SK-N-SH treated with all-trans-retinoic acid at 6 μM for 48 hours (cell line): ENCODE measurements at regions not wholly inside any gene's neighbourhood (a gene's known extent, or its start where the extent isn't known, plus 50 kb on each side); places are given as distances from the start of the nearest gene placed in this dataset.
"Not testable (repeated sequence)": the region's sequence is repeated elsewhere in the genome, so short reads cannot be mapped to it uniquely, and the experiment has no call there.

ENCODE experiments used
- ATAC-seq: fragments of 200-7000 bp; cut with Tn5 transposase; 3 replicates; pipeline ENCODE4 v1.9.1; 2020; ENCODE audit warnings: mild to moderate bottlenecking, moderate library complexity
- ARNTL ChIP-seq: fragments of 450-650 bp; formaldehyde crosslinking; IDR thresholded peaks from 2 replicates; pipeline ENCODE4 v1.5.0; 2020; ENCODE audit warnings: low read depth, mild to moderate bottlenecking, moderate library complexity, borderline replicate concordance
- BACH2 ChIP-seq: fragments of 250-450 bp; sonication (Bioruptor Pico); IDR thresholded peaks from 2 replicates; pipeline ENCODE4 v1.9.0; 2021; ENCODE audit warnings: mild to moderate bottlenecking, borderline replicate concordance
- CSRNP3 ChIP-seq: fragments of 250-450 bp; sonication (Bioruptor Pico); IDR thresholded peaks from 2 replicates; pipeline ENCODE4 v1.5.1; 2021; ENCODE audit warnings: mild to moderate bottlenecking, moderate library complexity
- ESRRG ChIP-seq: fragments of 250-450 bp; sonication (Bioruptor Pico); IDR thresholded peaks from 2 replicates; pipeline ENCODE4 v1.6.1; 2021; ENCODE audit warnings: mild to moderate bottlenecking
- GLIS3 ChIP-seq: fragments of 250-450 bp; sonication (Bioruptor Pico); IDR thresholded peaks from 2 replicates; pipeline ENCODE4 v1.5.0; 2020; ENCODE audit warnings: mild to moderate bottlenecking, moderate library complexity
- OSR1 ChIP-seq: fragments of 250-450 bp; sonication (Bioruptor Pico); IDR thresholded peaks from 2 replicates; pipeline ENCODE4 v1.8.0; 2022; ENCODE audit warnings: moderate library complexity, mild to moderate bottlenecking, inconsistent platforms
- POU6F1 ChIP-seq: fragments of 250-450 bp; sonication (Bioruptor Pico); IDR thresholded peaks from 2 replicates; pipeline ENCODE4 v1.8.0; 2021; ENCODE audit warnings: low read depth, mild to moderate bottlenecking, moderate library complexity, borderline replicate concordance
- PPARA ChIP-seq: fragments of 250-450 bp; sonication (Bioruptor Pico); IDR thresholded peaks from 2 replicates; pipeline ENCODE4 v1.5.0; 2020; ENCODE audit warnings: mild to moderate bottlenecking, borderline replicate concordance
- RARB ChIP-seq: fragments of 250-450 bp; sonication (Bioruptor Pico); IDR thresholded peaks from 2 replicates; pipeline ENCODE4 v1.8.0; 2021; ENCODE audit warnings: mild to moderate bottlenecking, moderate library complexity
- TSHZ2 ChIP-seq: fragments of 250-450 bp; sonication (Bioruptor Pico); IDR thresholded peaks from 2 replicates; pipeline ENCODE4 v1.5.0; 2020; ENCODE audit warnings: mild to moderate bottlenecking, moderate library complexity
- ZNF565 ChIP-seq: fragments of 450-650 bp; formaldehyde crosslinking; conservative IDR thresholded peaks from 2 replicates; pipeline ENCODE4 v1.5.0; 2020; ENCODE audit warnings: low read depth, mild to moderate bottlenecking, moderate library complexity
- ZNF70 ChIP-seq: fragments of 450-650 bp; formaldehyde crosslinking; IDR thresholded peaks from 2 replicates; pipeline ENCODE4 v1.5.0; 2020; ENCODE audit warnings: mild to moderate bottlenecking, moderate library complexity
- ZNF8 ChIP-seq: fragments of 450-650 bp; formaldehyde crosslinking; IDR thresholded peaks from 2 replicates; pipeline ENCODE4 v1.5.0; 2020; ENCODE audit warnings: mild to moderate bottlenecking, moderate library complexity

DNA sequence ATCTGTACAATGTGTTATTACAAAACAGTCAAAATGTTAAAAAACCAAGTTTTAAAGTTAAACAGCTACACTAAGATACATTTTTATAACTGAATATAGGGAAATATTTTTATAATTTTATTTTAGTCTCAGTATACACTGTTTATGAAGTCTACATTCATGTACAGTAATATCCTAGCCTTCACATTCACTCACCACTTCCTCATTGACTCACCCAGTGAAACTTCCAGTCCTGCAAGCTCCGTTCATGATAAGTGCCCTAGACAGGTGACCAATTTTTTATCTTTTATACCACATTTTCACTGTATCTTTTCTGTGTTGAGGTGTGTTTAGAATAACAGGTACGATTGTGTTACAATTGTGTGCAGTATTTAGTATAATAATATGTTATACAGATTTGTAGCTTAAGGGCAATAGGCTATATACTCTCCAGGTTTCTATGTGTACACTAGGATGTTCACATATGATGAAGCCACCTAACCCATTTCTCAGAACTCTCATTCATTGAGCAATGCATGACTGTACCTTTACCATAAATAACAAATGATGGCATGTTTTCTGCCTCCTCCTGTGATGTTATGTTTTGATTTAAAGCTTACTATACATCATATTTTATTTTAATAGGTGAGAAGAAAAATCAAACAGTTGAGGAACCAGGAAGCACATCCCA lies 388.4 kb upstream of the NDN start (continued):
- TF ChIP-seq TSHZ2 (CRISPR knock-in tag) (no peak), OSR1 (CRISPR knock-in tag) (no peak), ZNF70 (CRISPR knock-in tag) (no peak), ESRRG (CRISPR knock-in tag) (no peak), ZNF565 (no peak), CSRNP3 (CRISPR knock-in tag) (no peak), BACH2 (no peak), RARB (CRISPR knock-in tag) (no peak)
- TF ChIP-seq, all 23 proteins: peak for 0

- no peak for ATAC-seq
- no peak for TF ChIP-seq PPARA (CRISPR knock-in tag)
- no peak for TF ChIP-seq ZNF565
- TF ChIP-seq GLIS3 (CRISPR knock-in tag): no peak
- TF ChIP-seq POU6F1 (CRISPR knock-in tag): no peak
- no peak for TF ChIP-seq TSHZ2 (CRISPR knock-in tag)
- TF ChIP-seq CSRNP3 (CRISPR knock-in tag): no peak
Observed at GRCh38 chr15:24076090-24076784, 389.1 kb upstream of the NDN start.

- no peak for TF ChIP-seq OSR1 (CRISPR knock-in tag)
- no peak for TF ChIP-seq ARNTL
- TF ChIP-seq ZNF8 (CRISPR knock-in tag): no peak
- no peak for TF ChIP-seq PPARA (CRISPR knock-in tag)
Observed at GRCh38 chr15:24078310-24079029, 391.4 kb upstream of the NDN start.

GRCh38 chr15:24088941-24089340 lies 401.8 kb upstream of the NDN start:
- ATAC-seq: not testable (repeated sequence)

More at GRCh38 chr15:24078310-24079029, 391.4 kb upstream of the NDN start:
- no peak for ATAC-seq

DNA sequence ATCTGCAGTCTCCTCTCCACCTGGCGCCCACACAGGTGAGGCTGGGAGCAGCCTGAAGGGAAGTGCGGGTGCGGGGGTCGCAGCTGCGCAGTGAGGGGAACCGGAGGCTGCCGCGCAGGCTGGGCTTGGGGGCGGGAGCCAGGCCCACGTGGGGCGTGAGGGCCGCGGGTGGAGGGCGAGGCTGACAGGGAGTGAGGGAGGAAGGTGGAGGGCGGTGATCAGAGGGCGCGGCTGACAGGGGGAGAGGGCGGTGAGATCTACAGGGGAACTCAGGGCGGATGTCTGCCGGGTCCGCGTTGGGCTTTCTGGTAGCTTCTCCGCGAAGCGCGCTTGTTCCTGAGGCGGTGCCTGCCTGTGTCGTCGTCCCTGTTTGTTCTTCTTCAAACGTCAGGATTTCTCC lies 414.4 kb upstream of the NDN start:
- not testable (repeated sequence) for ATAC-seq

GRCh38 chr15:24107524-24107923 lies 420.4 kb upstream of the NDN start:
- ATAC-seq: not testable (repeated sequence)

- ATAC-seq: not testable (repeated sequence)
Observed at GRCh38 chr15:24107948-24108347, 420.8 kb upstream of the NDN start.

- ATAC-seq: not testable (repeated sequence)
Observed at GRCh38 chr15:24108349-24108748, 421.2 kb upstream of the NDN start.

GRCh38 chr15:24139622-24140021 lies 452.5 kb upstream of the NDN start:
- ATAC-seq: not testable (repeated sequence)

GRCh38 chr15:24145070-24145469 lies 458.0 kb upstream of the NDN start:
- ATAC-seq: not testable (repeated sequence)
